Gastrocnemius medialis (tissue), 4 donors: ENCODE measurements at regions not wholly inside any gene's neighbourhood (a gene's known extent, or its start where the extent isn't known, plus 50 kb on each side); places are given as distances from the start of the nearest gene placed in this dataset.

Experiments used
- ATAC-seq, 2 donors: fragments of 150-250 bp; one replicate each; pipeline ENCODE4 v1.9.1; 2016
- DNase-seq, 2 donors: peaks; one replicate each; pipeline ENCODE4 v3.0.0-alpha.2; 2019
- H3K27ac ChIP-seq, 4 donors: fragments of 200-600 bp; sonication (generic); 1 replicate in 1 of 4; 2 replicates in 3 of 4; pipeline ENCODE4 v1.5.1; 2016 to 2018; ENCODE audit warnings: mild to moderate bottlenecking in 2 of 4, moderate library complexity in 1 of 4
- H3K27me3 ChIP-seq, 3 donors: fragments of 200-600 bp; sonication (generic) in 2 of 3; 1 replicate in 1 of 3; 2 replicates in 2 of 3; pipeline versions ENCODE4 v1.5.1 to v1.6.0; 2016 to 2019; ENCODE audit warnings: mild to moderate bottlenecking in 1 of 3, moderate library complexity in 1 of 3
- H3K36me3 ChIP-seq, 2 donors: fragments of 200-600 bp; sonication (generic) in 1 of 2; one replicate each; pipeline ENCODE4 v1.5.1; 2017 to 2018
- H3K4me1 ChIP-seq, 2 donors: fragments of 200-600 bp; sonication (generic) in 1 of 2; one replicate each; pipeline ENCODE4 v1.5.1; 2016 to 2017; ENCODE audit warnings: mild to moderate bottlenecking in 2 of 2
- H3K4me3 ChIP-seq, 4 donors: fragments of 200-600 bp; sonication (generic) in 3 of 4; 1 replicate in 1 of 4; 2 replicates in 3 of 4; pipeline ENCODE4 v1.5.1; 2016 to 2019; ENCODE audit warnings: mild to moderate bottlenecking in 2 of 4
- H3K9me3 ChIP-seq, 3 donors: fragments of 200-600 bp; sonication (generic) in 2 of 3; 1 replicate in 1 of 3; 2 replicates in 2 of 3; pipeline ENCODE4 v1.5.1; 2016 to 2019
- POLR2A ChIP-seq, 2 donors: fragments of 450-650 bp; IDR thresholded peaks; one replicate each; pipeline ENCODE4 v1.6.1; 2017; ENCODE audit warnings: antibody characterized with exemption in 2 of 2, mild to moderate bottlenecking in 2 of 2, moderate library complexity in 2 of 2
- in situ Hi-C, 4 donors: fragments of 200-750 bp; cut with MboI; loops; one replicate each; pipeline versions ENCODE4 v1.15.0 to v1.8.0; 2017; ENCODE audit warnings: low sequenced_read_pairs in 4 of 4
- intact Hi-C: fragments of 100-400 bp; cut with DNase I; formaldehyde crosslinking; loops from one replicate; pipeline ENCODE4 v1.15.1; 2023; ENCODE audit warnings: low total_unique reads
- TF ChIP-seq, protein P1 (sequence below), 5 experiments: fragments of 450-650 bp in 3 of 5; fragments of 200-600 bp in 2 of 5; sonication (generic) in 2 of 5; IDR thresholded peaks in 4 of 5; conservative IDR thresholded peaks in 1 of 5; 1 replicate in 4 of 5; 2 replicates in 1 of 5; pipeline ENCODE4 v1.5.1; 2016 to 2019; ENCODE audit warnings: antibody characterized with exemption in 5 of 5, mild to moderate bottlenecking in 3 of 5, moderate library complexity in 3 of 5

GRCh38 chr2:117644403-117644802, 170.1 kb upstream of the DDX18 start:
- DNase-seq = no peak
- H3K9me3 ChIP-seq = no peaks in the 10 kb centered on the region
- in situ Hi-C loops (no loop called here), intact Hi-C loops (no loop called here)
- no peaks in the 10 kb centered on the region for H3K36me3 ChIP-seq
- H3K27ac ChIP-seq = no peak overlapping the region
- H3K4me1 ChIP-seq = no peaks in the 10 kb centered on the region
- TF ChIP-seq POLR2A (IDR thresholded peaks at IDR 0.05) = no peak
- TF ChIP-seq, protein P1, sequence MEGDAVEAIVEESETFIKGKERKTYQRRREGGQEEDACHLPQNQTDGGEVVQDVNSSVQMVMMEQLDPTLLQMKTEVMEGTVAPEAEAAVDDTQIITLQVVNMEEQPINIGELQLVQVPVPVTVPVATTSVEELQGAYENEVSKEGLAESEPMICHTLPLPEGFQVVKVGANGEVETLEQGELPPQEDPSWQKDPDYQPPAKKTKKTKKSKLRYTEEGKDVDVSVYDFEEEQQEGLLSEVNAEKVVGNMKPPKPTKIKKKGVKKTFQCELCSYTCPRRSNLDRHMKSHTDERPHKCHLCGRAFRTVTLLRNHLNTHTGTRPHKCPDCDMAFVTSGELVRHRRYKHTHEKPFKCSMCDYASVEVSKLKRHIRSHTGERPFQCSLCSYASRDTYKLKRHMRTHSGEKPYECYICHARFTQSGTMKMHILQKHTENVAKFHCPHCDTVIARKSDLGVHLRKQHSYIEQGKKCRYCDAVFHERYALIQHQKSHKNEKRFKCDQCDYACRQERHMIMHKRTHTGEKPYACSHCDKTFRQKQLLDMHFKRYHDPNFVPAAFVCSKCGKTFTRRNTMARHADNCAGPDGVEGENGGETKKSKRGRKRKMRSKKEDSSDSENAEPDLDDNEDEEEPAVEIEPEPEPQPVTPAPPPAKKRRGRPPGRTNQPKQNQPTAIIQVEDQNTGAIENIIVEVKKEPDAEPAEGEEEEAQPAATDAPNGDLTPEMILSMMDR (IDR thresholded peaks at IDR 0.05 in 4 of 5, conservative IDR thresholded peaks at IDR 0.05 in 1 of 5) = no peak
- no peaks in the 10 kb centered on the region for H3K27me3 ChIP-seq
- H3K4me3 ChIP-seq = no peak overlapping the region
- ATAC-seq = no peak

DNA sequence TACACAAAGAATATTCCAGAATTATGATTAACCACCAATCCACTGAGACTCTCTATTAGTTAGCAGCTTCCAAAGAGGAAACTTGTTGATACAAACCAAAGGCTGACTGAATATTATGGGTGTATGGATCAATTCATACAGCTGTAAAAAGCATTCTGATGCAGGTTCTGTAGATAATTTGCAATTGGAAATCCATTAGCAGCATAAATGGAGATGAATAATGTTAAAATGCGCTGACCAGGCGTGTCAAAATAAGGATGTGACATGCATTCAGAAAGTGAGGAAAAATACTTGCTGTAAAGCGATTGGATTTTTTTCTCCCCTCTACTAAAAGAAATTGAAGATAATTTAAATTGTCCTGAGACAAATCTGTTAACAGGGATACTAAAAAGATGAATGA, 169.0 kb upstream of the DDX18 start:
- ATAC-seq (no peak), DNase-seq (no peak)
- in situ Hi-C loops = no loop called here
- Histone ChIP-seq H3K36me3 (no peaks in the 10 kb centered on the region), H3K4me1 (no peaks in the 10 kb centered on the region), H3K27me3 (no peaks in the 10 kb centered on the region), H3K27ac (no peak overlapping the region), H3K9me3 (no peaks in the 10 kb centered on the region), H3K4me3 (no peak overlapping the region)
- TF ChIP-seq, protein P1 (IDR thresholded peaks at IDR 0.05 in 4 of 5, conservative IDR thresholded peaks at IDR 0.05 in 1 of 5) = no peak
- no peak for TF ChIP-seq POLR2A (IDR thresholded peaks at IDR 0.05)
- intact Hi-C loops = no loop called here

- Histone ChIP-seq H3K9me3 (no peaks in the 10 kb centered on the region), H3K36me3 (no peaks in the 10 kb centered on the region), H3K27me3 (no peaks in the 10 kb centered on the region), H3K27ac (no peak overlapping the region), H3K4me1 (no peaks in the 10 kb centered on the region), H3K4me3 (no peak overlapping the region)
- intact Hi-C loops = no loop called here
- DNase-seq = no peak
- ATAC-seq = no peak
- TF ChIP-seq POLR2A (IDR thresholded peaks at IDR 0.05) = no peak
- TF ChIP-seq, protein P1 (IDR thresholded peaks at IDR 0.05 in 4 of 5, conservative IDR thresholded peaks at IDR 0.05 in 1 of 5) = no peak
- in situ Hi-C loops = no loop called here
Observed at GRCh38 chr2:117646099-117646498, 168.4 kb upstream of the DDX18 start.

DNA sequence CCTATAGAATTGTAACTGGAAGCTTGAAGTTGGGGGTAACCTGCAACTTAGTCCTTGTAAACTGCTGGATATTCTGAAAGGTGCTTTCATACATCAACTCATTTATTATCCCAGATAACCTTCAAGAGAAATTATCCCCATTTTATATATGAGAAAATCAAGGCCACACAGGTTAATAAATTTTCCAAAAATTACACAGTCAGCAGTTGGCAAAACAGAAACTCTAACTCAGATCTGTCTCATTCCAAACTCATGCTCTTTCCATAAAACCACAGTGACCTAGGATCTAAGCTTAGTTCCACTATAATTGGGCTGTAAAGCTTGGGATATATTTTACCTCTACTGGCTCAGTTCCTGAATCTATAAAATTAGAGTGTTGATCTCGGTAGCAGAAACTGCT, 167.6 kb upstream of the DDX18 start:
- ATAC-seq (no peak), DNase-seq (no peak)
- intact Hi-C loops = no loop called here
- Histone ChIP-seq H3K36me3 (no peaks in the 10 kb centered on the region), H3K27me3 (no peaks in the 10 kb centered on the region), H3K9me3 (no peaks in the 10 kb centered on the region), H3K4me3 (no peak overlapping the region), H3K27ac (no peak overlapping the region), H3K4me1 (no peaks in the 10 kb centered on the region)
- no peak for TF ChIP-seq POLR2A (IDR thresholded peaks at IDR 0.05)
- TF ChIP-seq, protein P1 (IDR thresholded peaks at IDR 0.05 in 4 of 5, conservative IDR thresholded peaks at IDR 0.05 in 1 of 5) = no peak
- in situ Hi-C loops = no loop called here

DNA sequence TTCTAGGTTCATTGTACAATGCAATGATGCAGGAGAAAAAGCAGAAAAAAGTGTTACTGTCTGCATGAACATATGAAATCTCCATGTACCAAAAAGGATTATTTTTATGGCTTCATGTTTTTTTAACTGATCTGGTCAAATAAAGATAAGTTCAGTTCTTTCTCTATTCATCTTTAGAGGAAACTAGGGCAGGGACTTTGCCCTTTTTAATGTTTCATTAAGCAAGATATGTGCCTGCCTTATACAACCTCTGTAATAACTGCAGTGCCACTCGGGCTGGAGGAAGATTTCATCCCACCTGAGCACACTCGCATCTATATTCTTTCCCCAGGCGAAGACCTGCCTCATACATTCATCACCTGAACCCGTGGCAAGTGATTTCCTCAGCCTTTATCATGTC, 157.9 kb upstream of the DDX18 start:
- in situ Hi-C loops (no loop called here), intact Hi-C loops (no loop called here)
- ATAC-seq (no peak), DNase-seq (no peak)
- Histone ChIP-seq H3K27me3 (no peaks in the 10 kb centered on the region), H3K27ac (no peak overlapping the region), H3K9me3 (no peaks in the 10 kb centered on the region), H3K4me3 (no peak overlapping the region), H3K36me3 (no peaks in the 10 kb centered on the region), H3K4me1 (no peaks in the 10 kb centered on the region)
- TF ChIP-seq, protein P1 (IDR thresholded peaks at IDR 0.05 in 4 of 5, conservative IDR thresholded peaks at IDR 0.05 in 1 of 5) = no peak
- TF ChIP-seq POLR2A (IDR thresholded peaks at IDR 0.05) = no peak
